ENCODE measurements at regions not wholly inside any gene's neighbourhood (a gene's known extent, or its start where the extent isn't known, plus 50 kb on each side); places are given as distances from the start of the nearest gene placed in this dataset.
"Not testable (repeated sequence)": the region's sequence is repeated elsewhere in the genome, so short reads cannot be mapped to it uniquely, and the experiment has no call there.

DNA sequence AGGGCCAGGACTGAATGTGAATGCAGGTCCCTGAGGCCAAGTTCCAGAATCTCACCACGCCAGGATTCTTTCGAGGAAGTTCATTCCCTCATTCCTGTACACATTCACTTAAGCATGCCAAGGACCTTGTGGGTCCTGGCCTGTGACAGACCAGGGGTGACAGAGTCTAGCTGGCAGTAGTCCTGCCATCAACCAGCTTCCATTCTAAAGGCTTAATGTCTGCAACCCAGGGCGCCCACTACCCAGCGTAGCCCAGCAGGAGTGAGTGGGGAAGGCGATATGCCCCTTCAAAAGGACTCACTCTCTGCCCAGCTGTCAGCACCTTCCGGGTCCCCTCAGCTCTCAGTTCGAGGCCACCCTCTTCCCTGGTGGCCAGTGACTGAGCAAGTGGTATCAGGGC is 61.3 kb upstream of the THOC3 start:
- TF ChIP-seq EZH2 (IDR thresholded peaks at IDR 0.05; ENCODE audit: insufficient read depth, poor library complexity, severe bottlenecking); EZH2phosphoT487 (IDR thresholded peaks at IDR 0.05; ENCODE audit: insufficient read depth, low read depth): not testable (repeated sequence)
